Stimulated activated CD8-positive, alpha-beta memory T cell treated with anti-CD3 and anti-CD28 coated beads, Interleukin-12 subunit alpha, Interleukin-12 subunit beta, amount 100 ng/mL, for 1 hour (primary cell): ENCODE measurements at regions not wholly inside any gene's neighbourhood (a gene's known extent, or its start where the extent isn't known, plus 50 kb on each side); places are given as distances from the start of the nearest gene placed in this dataset.

ENCODE experiments used
- DNase-seq: peaks from one replicate; pipeline ENCODE4 v3.0.0-alpha.2; 2020; ENCODE audit warnings: low read depth

GRCh38 chr5:2335733-2336515 lies 415.6 kb downstream of the IRX2 start:
- DNase-seq = no peak

GRCh38 chr5:2335125-2335732 lies 416.2 kb downstream of the IRX2 start:
- DNase-seq = no peak

- no peak for DNase-seq
These were observed 416.8 kb downstream of the IRX2 start for GRCh38 chr5:2334719-2335118.

GRCh38 chr5:2333291-2333690 lies 418.2 kb downstream of the IRX2 start:
- DNase-seq = no peak

GRCh38 chr5:2332521-2332920 lies 419.0 kb downstream of the IRX2 start:
- no peak for DNase-seq

GRCh38 chr5:2330325-2331130 lies 420.9 kb downstream of the IRX2 start:
- no peak for DNase-seq

GRCh38 chr5:2329741-2330140 lies 421.7 kb downstream of the IRX2 start:
- no peak for DNase-seq

- DNase-seq = no peak
These were observed 424.9 kb downstream of the IRX2 start for GRCh38 chr5:2326601-2327000.

- DNase-seq = no peak
These were observed 426.7 kb downstream of the IRX2 start for GRCh38 chr5:2324788-2325187.

GRCh38 chr5:2320611-2321010 lies 430.9 kb downstream of the IRX2 start:
- no peak for DNase-seq

GRCh38 chr5:2317540-2317939 lies 433.9 kb downstream of the IRX2 start:
- no peak for DNase-seq

GRCh38 chr5:2311851-2312250 lies 429.1 kb upstream of the IRX4 start:
- no peak for DNase-seq

- DNase-seq = no peak
These were observed 428.2 kb upstream of the IRX4 start for GRCh38 chr5:2310946-2311345.

GRCh38 chr5:2307631-2308030 lies 424.9 kb upstream of the IRX4 start:
- no peak for DNase-seq

GRCh38 chr5:2306711-2307110 lies 424.0 kb upstream of the IRX4 start:
- DNase-seq = no peak

- DNase-seq = no peak
These were observed 420.8 kb upstream of the IRX4 start for GRCh38 chr5:2303431-2304100.

GRCh38 chr5:2302169-2302568 lies 419.4 kb upstream of the IRX4 start:
- DNase-seq = no peak

- DNase-seq = no peak
These were observed 418.3 kb upstream of the IRX4 start for GRCh38 chr5:2300861-2301574.

- DNase-seq = no peak
These were observed 417.7 kb upstream of the IRX4 start for GRCh38 chr5:2300421-2300820.

- DNase-seq = no peak
These were observed 416.9 kb upstream of the IRX4 start for GRCh38 chr5:2299388-2300220.

GRCh38 chr5:2298781-2299180 lies 416.1 kb upstream of the IRX4 start:
- no peak for DNase-seq
